ENCODE measurements at regions not wholly inside any gene's neighbourhood (a gene's known extent, or its start where the extent isn't known, plus 50 kb on each side); places are given as distances from the start of the nearest gene placed in this dataset.
"Not testable (repeated sequence)": the region's sequence is repeated elsewhere in the genome, so short reads cannot be mapped to it uniquely, and the experiment has no call there.

- not testable (repeated sequence) for TF ChIP-seq POLR2A (IDR thresholded peaks at IDR 0.05; ENCODE audit: extremely low read depth, insufficient read length); CTCF (IDR thresholded peaks at IDR 0.05; ENCODE audit: low read depth, low read length)
Measured at GRCh38 chr2:111478335-111478734, 357.6 kb downstream of the BCL2L11 start.
